Body of pancreas (tissue), 4 donors: ENCODE measurements at regions not wholly inside any gene's neighbourhood (a gene's known extent, or its start where the extent isn't known, plus 50 kb on each side); places are given as distances from the start of the nearest gene placed in this dataset.

Experiments
- POLR2A ChIP-seq, 3 donors: fragments of 450-650 bp; IDR thresholded peaks; one replicate each; pipeline ENCODE4 v1.6.1; 2016; ENCODE audit warnings: antibody characterized with exemption in 3 of 3, mild to moderate bottlenecking in 2 of 3
- TF ChIP-seq, protein P1 (sequence below), 7 experiments: fragments of 450-650 bp in 4 of 7; fragments of 200-600 bp in 3 of 7; sonication (generic) in 3 of 7; IDR thresholded peaks; one replicate each; pipeline ENCODE4 v1.5.1; 2016 to 2019; ENCODE audit warnings: antibody characterized with exemption in 7 of 7

DNA sequence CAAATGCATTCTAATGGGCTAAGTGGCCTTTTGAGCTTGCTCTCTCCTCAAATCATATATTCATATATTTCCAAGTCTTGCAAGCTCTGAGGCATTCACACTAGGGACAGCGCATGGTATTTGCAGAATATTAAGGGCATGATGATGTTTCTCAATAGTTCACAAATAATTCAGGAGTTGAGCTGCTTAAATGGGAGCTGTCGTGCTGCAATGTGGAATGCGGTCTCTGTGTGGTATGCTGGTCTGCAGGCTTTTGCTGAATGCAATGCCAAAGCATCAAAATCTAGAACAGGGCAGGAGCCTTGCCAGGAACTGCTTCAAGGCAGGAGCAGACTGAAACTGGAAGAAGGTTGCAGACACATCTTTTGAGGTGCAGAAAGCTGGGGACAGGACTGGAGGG lies 1060.0 kb downstream of the TBC1D22A start:
- TF ChIP-seq, protein P1, sequence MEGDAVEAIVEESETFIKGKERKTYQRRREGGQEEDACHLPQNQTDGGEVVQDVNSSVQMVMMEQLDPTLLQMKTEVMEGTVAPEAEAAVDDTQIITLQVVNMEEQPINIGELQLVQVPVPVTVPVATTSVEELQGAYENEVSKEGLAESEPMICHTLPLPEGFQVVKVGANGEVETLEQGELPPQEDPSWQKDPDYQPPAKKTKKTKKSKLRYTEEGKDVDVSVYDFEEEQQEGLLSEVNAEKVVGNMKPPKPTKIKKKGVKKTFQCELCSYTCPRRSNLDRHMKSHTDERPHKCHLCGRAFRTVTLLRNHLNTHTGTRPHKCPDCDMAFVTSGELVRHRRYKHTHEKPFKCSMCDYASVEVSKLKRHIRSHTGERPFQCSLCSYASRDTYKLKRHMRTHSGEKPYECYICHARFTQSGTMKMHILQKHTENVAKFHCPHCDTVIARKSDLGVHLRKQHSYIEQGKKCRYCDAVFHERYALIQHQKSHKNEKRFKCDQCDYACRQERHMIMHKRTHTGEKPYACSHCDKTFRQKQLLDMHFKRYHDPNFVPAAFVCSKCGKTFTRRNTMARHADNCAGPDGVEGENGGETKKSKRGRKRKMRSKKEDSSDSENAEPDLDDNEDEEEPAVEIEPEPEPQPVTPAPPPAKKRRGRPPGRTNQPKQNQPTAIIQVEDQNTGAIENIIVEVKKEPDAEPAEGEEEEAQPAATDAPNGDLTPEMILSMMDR (IDR thresholded peaks at IDR 0.05), result no peak
- TF ChIP-seq POLR2A (IDR thresholded peaks at IDR 0.05), result no peak
